ENCODE measurements at regions not wholly inside any gene's neighbourhood (a gene's known extent, or its start where the extent isn't known, plus 50 kb on each side); places are given as distances from the start of the nearest gene placed in this dataset.

DNA sequence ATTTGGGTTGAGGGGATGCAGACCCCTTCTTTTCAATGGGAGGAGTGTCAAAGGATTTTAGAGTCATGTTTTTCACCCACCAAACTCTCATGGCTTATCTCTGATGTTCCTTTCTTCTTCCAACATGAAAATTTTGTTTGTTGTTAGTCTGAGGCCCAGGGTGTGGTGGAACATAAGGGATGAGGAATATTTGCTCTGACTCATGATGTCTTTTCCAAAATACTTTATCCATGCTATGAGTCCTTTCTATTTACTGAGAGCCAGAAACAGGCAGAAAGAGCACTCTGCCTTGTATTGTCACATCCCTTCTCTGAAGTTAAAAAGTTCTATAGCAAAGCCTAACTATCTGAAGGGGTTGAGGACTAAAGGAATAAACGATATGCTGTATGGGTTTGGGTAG lies 61.6 kb upstream of the GYPA start:
- in situ Hi-C loops (cut with HindIII; ENCODE audit: low sequenced_read_pairs) = no loop called here
- no peak for DNase-seq (ENCODE audit: low read depth, low spot score)
- TF ChIP-seq, protein P1, sequence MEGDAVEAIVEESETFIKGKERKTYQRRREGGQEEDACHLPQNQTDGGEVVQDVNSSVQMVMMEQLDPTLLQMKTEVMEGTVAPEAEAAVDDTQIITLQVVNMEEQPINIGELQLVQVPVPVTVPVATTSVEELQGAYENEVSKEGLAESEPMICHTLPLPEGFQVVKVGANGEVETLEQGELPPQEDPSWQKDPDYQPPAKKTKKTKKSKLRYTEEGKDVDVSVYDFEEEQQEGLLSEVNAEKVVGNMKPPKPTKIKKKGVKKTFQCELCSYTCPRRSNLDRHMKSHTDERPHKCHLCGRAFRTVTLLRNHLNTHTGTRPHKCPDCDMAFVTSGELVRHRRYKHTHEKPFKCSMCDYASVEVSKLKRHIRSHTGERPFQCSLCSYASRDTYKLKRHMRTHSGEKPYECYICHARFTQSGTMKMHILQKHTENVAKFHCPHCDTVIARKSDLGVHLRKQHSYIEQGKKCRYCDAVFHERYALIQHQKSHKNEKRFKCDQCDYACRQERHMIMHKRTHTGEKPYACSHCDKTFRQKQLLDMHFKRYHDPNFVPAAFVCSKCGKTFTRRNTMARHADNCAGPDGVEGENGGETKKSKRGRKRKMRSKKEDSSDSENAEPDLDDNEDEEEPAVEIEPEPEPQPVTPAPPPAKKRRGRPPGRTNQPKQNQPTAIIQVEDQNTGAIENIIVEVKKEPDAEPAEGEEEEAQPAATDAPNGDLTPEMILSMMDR (IDR thresholded peaks at IDR 0.05; ENCODE audit: low read depth, low read length) = no peak
- no peak overlapping the region for H3K4me3 ChIP-seq (ENCODE audit: low read depth, low read length)

DNA sequence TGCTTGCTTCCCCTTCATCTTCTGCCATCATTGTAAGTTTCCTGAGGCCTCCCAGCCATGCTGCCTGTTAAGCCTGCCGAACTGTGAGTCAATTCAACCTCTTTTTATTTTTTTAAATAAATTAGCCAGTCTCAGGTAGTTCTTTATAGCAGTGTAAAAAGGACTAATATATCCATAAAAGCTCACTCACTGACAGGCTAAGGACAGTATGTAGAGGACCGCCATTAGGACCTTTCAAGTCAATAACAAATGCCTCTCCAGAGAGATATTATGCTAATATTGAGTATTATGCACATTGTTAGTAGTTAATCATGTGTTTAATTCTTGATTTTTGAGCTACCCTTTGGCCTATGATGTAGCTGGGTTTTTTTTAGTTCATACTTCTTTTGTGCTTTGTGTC lies 62.6 kb upstream of the GYPA start:
- DNase-seq (ENCODE audit: low read depth, low spot score) = no peak
- in situ Hi-C loops (cut with HindIII; ENCODE audit: low sequenced_read_pairs) = no loop called here
- TF ChIP-seq, protein P1 (IDR thresholded peaks at IDR 0.05; ENCODE audit: low read depth, low read length) = no peak
- no peak overlapping the region for H3K4me3 ChIP-seq (ENCODE audit: low read depth, low read length)

DNA sequence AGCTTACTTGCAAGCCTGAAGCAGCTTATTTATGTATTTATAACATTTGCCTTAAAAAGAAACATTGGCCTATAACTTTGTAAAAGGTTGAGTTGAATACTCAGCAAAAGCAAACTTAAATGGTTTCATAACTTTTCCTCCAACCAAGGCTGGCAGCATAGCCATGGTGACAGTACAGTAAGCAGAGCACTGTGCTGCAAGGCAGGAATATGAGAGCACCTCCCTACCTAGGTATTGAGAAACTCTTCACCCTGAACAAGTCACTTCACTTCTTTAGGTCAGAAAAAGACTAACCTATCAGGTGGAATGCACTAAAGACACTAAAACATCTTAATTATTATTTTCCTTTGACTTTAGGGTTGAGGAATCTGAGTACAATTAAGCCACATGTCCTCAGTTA lies 63.9 kb upstream of the GYPA start:
- in situ Hi-C loops (cut with HindIII; ENCODE audit: low sequenced_read_pairs) = no loop called here
- no peak overlapping the region for H3K4me3 ChIP-seq (ENCODE audit: low read depth, low read length)
- TF ChIP-seq, protein P1 (IDR thresholded peaks at IDR 0.05; ENCODE audit: low read depth, low read length) = no peak
- DNase-seq (ENCODE audit: low read depth, low spot score) = no peak

GRCh38 chr4:144206711-144207110 lies 66.2 kb upstream of the GYPA start:
- H3K4me3 ChIP-seq (ENCODE audit: low read depth, low read length) = no peak overlapping the region
- in situ Hi-C loops (cut with HindIII; ENCODE audit: low sequenced_read_pairs) = no loop called here
- DNase-seq (ENCODE audit: low read depth, low spot score) = no peak
- TF ChIP-seq, protein P1 (IDR thresholded peaks at IDR 0.05; ENCODE audit: low read depth, low read length) = no peak

GRCh38 chr4:144208074-144208473 lies 67.6 kb upstream of the GYPA start:
- DNase-seq (ENCODE audit: low read depth, low spot score) = no peak
- in situ Hi-C loops (cut with HindIII; ENCODE audit: low sequenced_read_pairs) = no loop called here
- TF ChIP-seq, protein P1 (IDR thresholded peaks at IDR 0.05; ENCODE audit: low read depth, low read length) = no peak
- no peak overlapping the region for H3K4me3 ChIP-seq (ENCODE audit: low read depth, low read length)

GRCh38 chr4:144209491-144209890 lies 69.0 kb upstream of the GYPA start:
- no peak overlapping the region for H3K4me3 ChIP-seq (ENCODE audit: low read depth, low read length)
- DNase-seq (ENCODE audit: low read depth, low spot score) = no peak
- TF ChIP-seq, protein P1 (IDR thresholded peaks at IDR 0.05; ENCODE audit: low read depth, low read length) = no peak
- in situ Hi-C loops (cut with HindIII; ENCODE audit: low sequenced_read_pairs) = no loop called here

GRCh38 chr4:144213371-144213770 lies 72.9 kb upstream of the GYPA start:
- TF ChIP-seq, protein P1 (IDR thresholded peaks at IDR 0.05; ENCODE audit: low read depth, low read length) = no peak
- DNase-seq (ENCODE audit: low read depth, low spot score) = no peak
- no peak overlapping the region for H3K4me3 ChIP-seq (ENCODE audit: low read depth, low read length)
- in situ Hi-C loops (cut with HindIII; ENCODE audit: low sequenced_read_pairs) = no loop called here
